Pons (tissue), 1 donor: ENCODE measurements at regions not wholly inside any gene's neighbourhood (a gene's known extent, or its start where the extent isn't known, plus 50 kb on each side); places are given as distances from the start of the nearest gene placed in this dataset.

ENCODE experiments used
- DNase-seq: peaks from one replicate; pipeline ENCODE4 v3.0.0-alpha.2; 2016; ENCODE audit warnings: low spot score

GRCh38 chr12:115357681-115358080, 673.7 kb upstream of the TBX3 start:
- no peak for DNase-seq

DNA sequence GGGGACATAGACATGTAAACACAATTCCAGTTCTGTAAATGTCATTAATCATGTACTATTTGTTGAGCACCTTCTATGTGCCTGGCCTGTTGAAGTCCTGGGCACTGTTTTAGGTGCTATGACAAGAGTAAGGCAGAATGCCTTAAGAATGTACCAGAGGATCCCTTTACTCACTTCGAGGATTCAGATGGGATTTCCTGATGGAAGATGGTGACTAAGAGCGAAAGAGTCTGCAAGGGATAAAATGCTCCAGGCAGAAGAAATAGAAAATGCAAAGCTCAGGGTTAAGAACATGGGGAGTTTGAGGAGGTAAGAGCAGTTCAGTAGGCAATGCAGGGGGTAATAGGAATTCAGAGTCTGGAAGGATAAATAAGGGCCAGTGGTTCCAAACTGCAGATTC, 671.3 kb upstream of the TBX3 start:
- DNase-seq = no peak

DNA sequence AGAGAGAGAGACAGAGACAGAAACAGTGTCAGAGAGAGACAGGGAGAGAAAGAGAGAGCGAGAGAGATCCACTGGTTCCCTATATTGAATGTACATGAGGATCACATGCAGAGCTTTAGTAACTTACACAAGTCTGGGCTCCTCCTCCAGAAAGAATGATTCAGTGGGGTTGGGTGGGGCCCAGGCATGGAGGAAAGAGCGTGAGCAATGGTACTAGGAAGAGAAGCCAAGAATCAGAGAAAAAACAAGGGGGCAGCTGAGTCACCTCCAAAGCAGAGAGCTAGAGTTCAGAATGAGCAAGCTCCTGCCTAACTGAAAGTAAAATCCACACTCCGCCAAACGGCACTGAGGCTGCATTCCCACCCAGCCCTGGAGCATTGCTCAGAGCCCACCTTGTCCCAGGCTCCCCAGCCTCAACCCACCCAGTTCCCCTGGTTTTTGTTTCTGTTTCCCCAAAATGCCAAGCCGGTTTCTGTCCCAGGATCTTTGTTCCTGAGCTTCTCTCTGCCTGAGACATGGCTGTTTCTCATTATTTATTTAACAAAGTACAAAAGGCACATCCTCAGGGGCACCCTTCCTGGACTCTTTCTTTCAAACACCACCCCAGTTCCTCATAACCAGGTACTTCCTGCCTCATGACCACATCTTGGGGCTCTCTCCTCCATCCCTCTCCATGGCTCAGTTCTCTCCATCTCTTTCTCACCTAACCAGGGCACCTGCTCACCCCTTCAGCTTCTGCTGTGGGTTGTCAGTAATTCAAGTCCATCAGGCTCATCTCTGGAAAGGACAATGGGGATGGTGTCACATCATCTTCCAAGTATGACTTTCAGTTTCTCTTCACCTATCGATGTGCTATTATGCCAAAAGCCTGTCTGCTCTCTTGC, 670.3 kb upstream of the TBX3 start:
- no peak for DNase-seq

- DNase-seq = no peak
Observed at GRCh38 chr12:115353467-115353866, 669.5 kb upstream of the TBX3 start.

DNA sequence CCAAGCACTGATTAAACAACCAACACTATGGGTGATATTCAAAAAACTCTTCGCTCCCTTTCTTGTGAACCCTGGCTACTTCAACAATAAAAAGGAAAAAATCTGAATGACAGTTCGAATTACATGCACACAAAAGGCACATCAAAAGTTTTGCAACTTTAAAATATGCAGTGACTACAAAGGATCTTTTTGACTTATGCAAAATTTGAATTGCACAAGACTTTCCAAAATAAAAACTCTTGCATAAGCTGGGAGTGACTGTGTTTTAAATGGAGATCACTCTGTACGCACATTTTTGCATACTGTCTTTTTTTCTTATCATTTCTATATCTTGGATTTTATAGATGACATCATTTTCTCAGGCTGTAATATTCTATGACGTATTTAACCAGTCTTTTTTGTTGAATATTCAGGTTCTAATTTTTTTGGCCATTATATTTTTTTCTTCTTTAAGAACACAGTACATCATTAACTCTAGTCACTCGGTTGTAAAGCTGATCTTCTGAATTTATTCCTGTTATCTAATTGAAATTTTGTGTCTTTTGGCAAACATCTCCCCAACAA, 667.6 kb upstream of the TBX3 start:
- DNase-seq = no peak

- no peak for DNase-seq
Observed at GRCh38 chr12:115349711-115350110, 665.7 kb upstream of the TBX3 start.

GRCh38 chr12:115348301-115348700, 664.3 kb upstream of the TBX3 start:
- DNase-seq = no peak

GRCh38 chr12:115343601-115344000, 659.6 kb upstream of the TBX3 start:
- no peak for DNase-seq

- no peak for DNase-seq
Observed at GRCh38 chr12:115343008-115343407, 659.0 kb upstream of the TBX3 start.

- peak; percentile 13 for DNase-seq
Observed at GRCh38 chr12:115341442-115341841, 657.5 kb upstream of the TBX3 start.

GRCh38 chr12:115338566-115339294, 654.8 kb upstream of the TBX3 start:
- no peak for DNase-seq

DNA sequence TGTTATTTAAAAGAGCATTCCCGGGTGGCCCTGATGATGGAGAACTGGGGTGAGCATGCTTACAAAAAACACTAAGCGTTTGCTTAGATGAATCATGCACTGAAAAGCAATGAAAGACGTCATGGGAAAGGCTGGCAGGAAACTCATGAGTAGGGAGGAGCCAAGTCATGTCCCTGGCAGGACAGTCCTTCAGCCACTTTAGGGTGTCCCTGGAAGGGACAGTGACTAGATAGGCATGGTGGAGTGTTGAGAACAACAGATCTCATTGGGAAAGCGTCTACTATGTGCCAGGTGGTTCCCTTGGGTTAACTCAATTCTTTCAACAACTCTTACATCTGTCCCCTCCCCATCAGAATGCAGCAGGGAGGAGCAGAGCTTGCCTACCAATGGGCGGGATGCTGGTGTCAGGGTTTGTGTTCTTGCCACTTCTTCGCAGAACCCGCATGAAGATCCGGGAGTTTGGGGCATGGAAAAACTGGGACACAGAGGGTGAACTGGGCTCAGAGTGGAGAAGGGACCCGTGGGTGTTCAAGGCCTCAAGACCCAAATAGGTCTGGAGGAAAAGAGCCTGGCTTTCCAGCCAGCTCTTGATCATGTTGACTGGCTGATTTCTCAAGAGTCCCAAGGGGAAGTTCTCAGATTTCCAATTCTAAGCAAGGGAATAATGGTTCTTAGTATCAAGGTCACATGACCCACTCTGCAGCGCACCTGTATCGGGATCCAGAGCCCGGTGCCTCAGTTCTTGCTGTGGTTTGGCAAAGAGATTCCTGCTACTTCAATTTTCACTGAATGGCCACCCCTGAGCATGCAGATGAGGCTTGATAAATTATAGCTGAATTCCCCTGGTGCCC, 653.9 kb upstream of the TBX3 start:
- DNase-seq = peak; percentile 5

DNA sequence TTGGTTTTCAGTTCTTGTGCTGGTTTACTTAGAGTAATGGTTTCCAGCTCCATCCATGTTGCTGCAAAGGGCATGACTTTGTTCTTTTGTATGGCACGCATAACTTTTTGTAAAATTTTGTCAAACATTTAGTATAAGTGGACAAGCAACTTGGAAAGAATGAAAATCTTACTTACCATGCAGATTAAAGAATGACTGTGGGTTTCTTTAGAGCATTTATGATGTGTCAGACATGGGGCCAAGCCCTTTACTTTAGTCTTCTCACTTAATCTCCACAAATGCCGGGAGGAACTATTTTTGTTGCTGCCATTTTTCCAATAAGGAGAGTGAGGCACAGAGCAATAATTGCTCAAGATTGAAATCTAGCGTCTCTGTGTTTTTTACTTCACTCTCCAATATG, 652.5 kb upstream of the TBX3 start:
- no peak for DNase-seq

DNA sequence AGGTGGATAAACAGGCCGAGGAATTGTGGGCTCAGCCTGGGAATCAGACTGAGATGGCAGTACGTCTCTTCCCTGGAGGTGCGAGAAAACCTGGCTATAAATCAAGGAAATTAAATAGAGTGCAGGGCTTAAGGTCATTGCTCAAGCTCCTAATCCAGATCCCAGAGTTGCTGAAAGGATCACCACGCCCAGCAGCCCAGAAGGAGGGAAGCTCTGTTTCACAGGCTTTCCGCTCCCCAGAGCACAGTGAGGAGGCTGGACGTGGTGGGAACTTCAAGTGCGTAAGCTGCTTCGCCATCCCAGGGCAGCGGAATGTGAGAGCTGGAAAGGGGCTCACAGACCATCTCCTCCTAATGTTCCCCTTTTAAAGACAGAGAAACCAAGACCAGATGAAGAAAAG, 651.6 kb upstream of the TBX3 start:
- DNase-seq = no peak

DNA sequence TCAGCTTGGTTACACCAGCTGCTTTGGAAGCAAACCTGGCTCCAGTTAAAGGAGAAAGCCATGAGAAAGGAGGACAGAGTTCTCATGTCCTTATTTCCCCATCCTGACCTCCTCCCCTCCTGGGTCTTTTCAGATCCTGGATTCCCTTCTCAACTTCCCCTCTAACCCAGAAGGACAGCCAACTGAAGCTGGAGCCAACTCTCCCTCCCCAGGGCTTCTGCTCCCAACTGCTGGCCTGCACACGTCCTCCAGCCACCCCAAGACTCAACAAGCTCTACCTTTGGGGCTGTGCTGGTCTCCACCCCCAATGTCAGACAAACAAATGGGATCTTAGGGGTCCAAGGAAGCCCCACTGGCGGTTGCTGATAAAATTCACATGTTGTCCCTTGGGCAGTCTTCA, 651.1 kb upstream of the TBX3 start:
- DNase-seq = no peak

- no peak for DNase-seq
Observed at GRCh38 chr12:115332945-115333344, 649.0 kb upstream of the TBX3 start.

DNA sequence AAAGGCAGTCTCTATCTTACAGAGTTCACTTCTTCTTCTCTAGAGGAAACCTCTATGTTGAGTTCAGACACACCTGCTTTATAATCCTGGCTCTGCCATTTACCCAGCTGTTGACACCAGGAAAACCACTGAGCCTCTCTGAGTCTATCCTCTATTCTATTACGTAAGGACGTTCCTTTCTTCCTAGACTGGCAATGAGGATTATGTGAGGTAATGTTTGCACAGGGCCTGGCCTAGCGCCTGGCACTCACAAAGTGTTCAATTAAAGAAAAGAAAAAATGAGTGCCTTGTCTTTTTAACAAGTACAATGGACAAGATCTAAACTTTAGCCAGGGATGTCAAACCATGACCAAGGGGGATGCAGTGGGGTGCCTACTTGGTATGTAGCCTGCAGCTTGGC, 641.9 kb upstream of the TBX3 start:
- peak; percentile 4 for DNase-seq

DNA sequence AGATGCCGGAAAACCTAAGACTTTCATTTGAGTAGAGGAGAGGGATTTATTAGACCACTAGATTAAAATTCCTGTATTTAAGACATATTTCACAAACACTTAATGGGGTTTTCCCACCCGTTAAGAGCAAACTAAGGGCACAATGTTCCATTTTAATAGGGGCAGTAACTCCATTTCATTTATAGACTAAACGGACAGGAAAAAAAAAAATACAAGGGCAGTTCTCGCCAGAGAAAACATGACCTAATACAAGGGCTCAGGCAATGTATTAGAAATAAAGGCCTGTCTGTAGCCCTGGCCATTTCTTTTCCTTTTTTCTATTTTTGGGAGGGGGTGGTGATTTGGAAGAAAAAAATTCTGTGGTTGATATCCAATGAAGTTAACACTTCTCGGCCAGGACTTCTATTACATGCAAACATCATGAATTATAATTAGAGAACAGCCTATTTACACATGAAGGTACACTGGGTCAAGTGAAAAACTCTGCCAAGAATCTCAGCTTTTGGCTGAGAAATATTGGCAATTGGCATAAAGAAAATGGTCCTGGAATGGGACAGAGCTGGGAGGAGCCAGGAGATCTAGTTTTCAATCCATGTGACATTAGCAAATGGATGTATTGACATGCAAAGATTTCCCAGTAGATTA, 641.1 kb upstream of the TBX3 start:
- DNase-seq = peak; percentile 15

DNA sequence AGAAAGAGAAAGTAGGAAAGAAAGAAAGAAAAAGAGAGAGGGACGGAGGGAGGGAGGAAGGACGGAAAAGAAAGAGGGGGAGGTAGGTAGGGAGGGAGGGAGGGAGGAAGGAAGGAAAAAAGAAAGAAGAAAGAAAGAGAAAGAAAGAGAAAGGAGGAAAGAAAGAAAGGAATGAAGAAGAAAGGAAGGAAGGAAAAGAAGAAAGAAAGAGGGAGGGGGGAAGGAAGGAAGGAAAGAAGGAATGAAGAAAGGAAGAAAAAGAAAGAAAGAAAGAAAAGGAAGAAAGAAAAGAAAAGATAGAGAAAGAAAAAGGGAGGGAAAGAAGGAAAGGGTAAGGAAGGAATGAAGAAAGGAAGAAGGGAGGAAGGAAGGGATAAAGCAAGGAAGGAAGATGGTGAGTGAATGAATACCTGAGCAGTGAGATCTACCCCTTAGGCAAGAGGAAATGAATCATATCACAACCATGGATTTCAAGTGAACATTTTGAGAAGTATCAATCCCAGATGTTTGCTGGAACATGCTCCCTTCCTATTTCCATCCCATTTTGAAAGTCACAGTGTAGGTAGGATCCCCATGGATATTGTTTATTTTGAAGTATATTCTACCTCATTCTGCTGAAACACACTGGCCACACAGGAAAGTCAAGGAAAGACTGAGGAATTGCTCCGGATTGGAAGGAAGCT, 639.4 kb upstream of the TBX3 start:
- no peak for DNase-seq

DNA sequence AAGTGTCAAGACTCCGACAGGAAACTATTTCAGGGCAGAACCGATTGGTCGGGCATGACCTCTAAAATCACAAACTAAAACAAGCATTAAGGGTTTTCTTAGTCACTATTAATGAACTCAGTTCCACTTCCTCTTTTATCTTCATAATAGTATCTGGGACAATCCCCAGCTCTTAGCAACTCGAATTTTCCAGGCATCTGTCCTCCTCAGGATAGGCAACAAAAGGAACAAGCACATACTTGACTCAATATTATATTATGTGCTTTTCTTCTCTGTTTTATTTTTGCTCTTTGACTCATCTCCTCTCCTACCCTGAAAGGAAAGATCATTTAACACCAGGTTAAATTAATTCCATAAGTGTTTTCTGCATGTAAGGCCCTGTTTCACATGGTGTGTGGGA, 638.3 kb upstream of the TBX3 start:
- DNase-seq = no peak

- no peak for DNase-seq
Observed at GRCh38 chr12:115320967-115321366, 637.0 kb upstream of the TBX3 start.
